Mucosa of descending colon (tissue), 3 donors: ENCODE measurements at regions not wholly inside any gene's neighbourhood (a gene's known extent, or its start where the extent isn't known, plus 50 kb on each side); places are given as distances from the start of the nearest gene placed in this dataset.

Experiments
- ATAC-seq: fragments of 200-7000 bp; cut with Tn5 transposase; one replicate; pipeline ENCODE4 v1.9.1; 2020; ENCODE audit warnings: mild to moderate bottlenecking, moderate library complexity
- DNase-seq, 3 donors: peaks; one replicate each; pipeline ENCODE4 v3.0.0-alpha.2; 2020
- H3K36me3 ChIP-seq: fragments of 200-600 bp; one replicate; pipeline ENCODE4 v1.8.0; 2021; ENCODE audit warnings: low read depth, mild to moderate bottlenecking
- H3K4me1 ChIP-seq: fragments of 200-600 bp; one replicate; pipeline ENCODE4 v1.8.0; 2021; ENCODE audit warnings: low read depth, mild to moderate bottlenecking
- H3K4me3 ChIP-seq: fragments of 200-600 bp; one replicate; pipeline ENCODE4 v1.8.0; 2021; ENCODE audit warnings: mild to moderate bottlenecking
- H3K9me3 ChIP-seq: fragments of 200-600 bp; one replicate; pipeline ENCODE4 v1.8.0; 2021; ENCODE audit warnings: mild to moderate bottlenecking
- CTCF ChIP-seq: fragments of 200-600 bp; IDR thresholded peaks from one replicate; pipeline ENCODE4 v1.8.0; 2022; ENCODE audit warnings: antibody characterized with exemption, mild to moderate bottlenecking
- intact Hi-C, 2 donors: fragments of 100-400 bp; cut with DNase I in 1 of 2; cut with micrococcal nuclease in 1 of 2; formaldehyde crosslinking; loops; one replicate each; pipeline versions ENCODE4 v1.11.0 to v1.11.1; 2022; cut with DNase I, micrococcal nuclease
- donor health status: DM: no; HTN: no; CAD: no; lungs with moderate emphysema.
- donor health status: DM: no; HTN: no; CAD: no.
- donor health status: DM: no; HTN: yes; CAD: no.

DNA sequence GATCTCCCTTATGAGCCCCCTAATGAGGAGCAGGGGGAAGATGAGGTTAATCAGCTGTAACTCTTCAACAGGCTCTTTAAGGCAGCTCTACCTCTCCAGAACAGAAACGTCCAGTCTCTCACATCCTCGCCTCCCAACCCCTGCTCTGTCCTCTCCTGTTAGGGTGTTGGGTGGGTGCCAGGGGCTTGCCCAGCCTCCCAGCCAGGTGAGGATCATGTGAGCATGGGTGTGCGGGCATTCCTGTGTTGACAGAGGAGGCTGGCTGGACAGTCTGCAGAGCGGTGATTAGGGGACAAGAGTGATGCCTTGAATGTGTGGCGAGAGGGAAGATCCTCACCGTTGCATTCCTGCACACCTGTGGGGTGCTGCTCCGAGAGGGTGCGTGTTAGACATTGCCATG lies 51.7 kb downstream of the CCDC180 start:
- no peaks in the 10 kb centered on the region for H3K36me3 ChIP-seq
- TF ChIP-seq CTCF: no peak

More for the DNA sequence above, 51.7 kb downstream of the CCDC180 start:
- intact Hi-C loops: no loop called here
- no peak overlapping the region for H3K4me3 ChIP-seq
- H3K9me3 ChIP-seq: no peaks in the 10 kb centered on the region
- DNase-seq: peak in 2 of 3 donors; percentile 52 to 55
- ATAC-seq: peak; percentile 63
- H3K4me1 ChIP-seq: no peaks in the 10 kb centered on the region
